ENCODE measurements at regions not wholly inside any gene's neighbourhood (a gene's known extent, or its start where the extent isn't known, plus 50 kb on each side); places are given as distances from the start of the nearest gene placed in this dataset.

- H3K27me3 ChIP-seq = no peaks in the 10 kb centered on the region
- no peak overlapping the region for H3K27ac ChIP-seq
- ATAC-seq (ENCODE audit: low FRiP score in 2 of 2) (no peak), DNase-seq (no peak)
- H3K4me1 ChIP-seq = no peaks in the 10 kb centered on the region
- no peaks in the 10 kb centered on the region for H3K9me3 ChIP-seq
- TF ChIP-seq EP300 (IDR thresholded peaks at IDR 0.05) = no peak
- TF ChIP-seq CTCF (IDR thresholded peaks at IDR 0.05) = no peak
- TF ChIP-seq POLR2A (IDR thresholded peaks at IDR 0.05) = no peak
- TF ChIP-seq POLR2AphosphoS5 (IDR thresholded peaks at IDR 0.05) = no peak
- WGBS, 2 donors = 74 to 91% methylated on average over 2 of the region's 2 CpGs
- no peaks in the 10 kb centered on the region for H3K36me3 ChIP-seq
- H3K4me3 ChIP-seq = no peak overlapping the region
Measured at GRCh38 chr21:38716088-38716487, 89.6 kb upstream of the ETS2 start.

- no peaks in the 10 kb centered on the region for H3K36me3 ChIP-seq
- no peak overlapping the region for H3K4me3 ChIP-seq
- no peaks in the 10 kb centered on the region for H3K4me1 ChIP-seq
- DNase-seq = no peak
- H3K9me3 ChIP-seq = no peaks in the 10 kb centered on the region
- TF ChIP-seq CTCF (IDR thresholded peaks at IDR 0.05) (no peak), POLR2AphosphoS5 (IDR thresholded peaks at IDR 0.05) (no peak), EP300 (IDR thresholded peaks at IDR 0.05) (no peak), POLR2A (IDR thresholded peaks at IDR 0.05) (no peak)
- no peak overlapping the region for H3K27ac ChIP-seq
- H3K27me3 ChIP-seq = no peaks in the 10 kb centered on the region
- WGBS, 2 donors = 94 to 97% methylated on average over 5 of the region's 5 CpGs
- ATAC-seq (ENCODE audit: low FRiP score in 2 of 2) = no peak
Measured at GRCh38 chr21:38716942-38717341, 88.8 kb upstream of the ETS2 start.

GRCh38 chr21:38718481-38718880 lies 87.2 kb upstream of the ETS2 start:
- TF ChIP-seq CTCF (IDR thresholded peaks at IDR 0.05) (no peak), EP300 (IDR thresholded peaks at IDR 0.05) (no peak), POLR2AphosphoS5 (IDR thresholded peaks at IDR 0.05) (no peak), POLR2A (IDR thresholded peaks at IDR 0.05) (no peak)
- Histone ChIP-seq H3K27ac (no peak overlapping the region), H3K4me3 (no peak overlapping the region), H3K4me1 (no peaks in the 10 kb centered on the region), H3K27me3 (no peaks in the 10 kb centered on the region), H3K36me3 (no peaks in the 10 kb centered on the region), H3K9me3 (no peaks in the 10 kb centered on the region)
- no peak for DNase-seq
- WGBS, 2 donors = 48 to 65% methylated on average over 3 of the region's 3 CpGs
- ATAC-seq (ENCODE audit: low FRiP score in 2 of 2) = no peak

GRCh38 chr21:38720074-38720473 lies 85.7 kb upstream of the ETS2 start:
- H3K4me3 ChIP-seq = no peak overlapping the region
- DNase-seq = no peak
- H3K36me3 ChIP-seq = no peaks in the 10 kb centered on the region
- no peak for TF ChIP-seq EP300 (IDR thresholded peaks at IDR 0.05)
- TF ChIP-seq CTCF (IDR thresholded peaks at IDR 0.05) = no peak
- TF ChIP-seq POLR2A (IDR thresholded peaks at IDR 0.05) = no peak
- no peak for TF ChIP-seq POLR2AphosphoS5 (IDR thresholded peaks at IDR 0.05)
- H3K27me3 ChIP-seq = no peaks in the 10 kb centered on the region
- WGBS, 2 donors = 93 to 95% methylated on average over 6 of the region's 6 CpGs
- H3K27ac ChIP-seq = no peak overlapping the region
- H3K9me3 ChIP-seq = peaks cover 0 to 5% (median 4%) of the 10 kb centered on the region in 4 donors
- no peaks in the 10 kb centered on the region for H3K4me1 ChIP-seq
- no peak for ATAC-seq (ENCODE audit: low FRiP score in 2 of 2)

- no peaks in the 10 kb centered on the region for H3K4me1 ChIP-seq
- H3K36me3 ChIP-seq = no peaks in the 10 kb centered on the region
- ATAC-seq (ENCODE audit: low FRiP score in 2 of 2) = no peak
Measured at GRCh38 chr21:38721055-38721454, 84.7 kb upstream of the ETS2 start.

More at GRCh38 chr21:38721055-38721454, 84.7 kb upstream of the ETS2 start:
- TF ChIP-seq EP300 (IDR thresholded peaks at IDR 0.05) (no peak), POLR2A (IDR thresholded peaks at IDR 0.05) (no peak), CTCF (IDR thresholded peaks at IDR 0.05) (no peak), POLR2AphosphoS5 (IDR thresholded peaks at IDR 0.05) (no peak)
- WGBS, 2 donors = 76 to 81% methylated on average over 6 of the region's 6 CpGs
- DNase-seq = no peak
- H3K9me3 ChIP-seq = peaks cover 0 to 12% (median 11%) of the 10 kb centered on the region in 4 donors
- H3K27ac ChIP-seq = no peak overlapping the region
- no peaks in the 10 kb centered on the region for H3K27me3 ChIP-seq
- H3K4me3 ChIP-seq = no peak overlapping the region
